Caki2 (cell line): ENCODE measurements at regions not wholly inside any gene's neighbourhood (a gene's known extent, or its start where the extent isn't known, plus 50 kb on each side); places are given as distances from the start of the nearest gene placed in this dataset.
"Not testable (repeated sequence)": the region's sequence is repeated elsewhere in the genome, so short reads cannot be mapped to it uniquely, and the experiment has no call there.

Source experiments
- DNase-seq: peaks from one replicate; pipeline ENCODE4 v3.0.0-alpha.2; 2015; ENCODE audit warnings: low read depth
- in situ Hi-C: cut with HindIII; loops from 2 replicates; pipeline ENCODE4 v1.10.0; 2016; ENCODE audit warnings: low sequenced_read_pairs, low pct_unique_long_range_greater_than_20kb, mixed read lengths

DNA sequence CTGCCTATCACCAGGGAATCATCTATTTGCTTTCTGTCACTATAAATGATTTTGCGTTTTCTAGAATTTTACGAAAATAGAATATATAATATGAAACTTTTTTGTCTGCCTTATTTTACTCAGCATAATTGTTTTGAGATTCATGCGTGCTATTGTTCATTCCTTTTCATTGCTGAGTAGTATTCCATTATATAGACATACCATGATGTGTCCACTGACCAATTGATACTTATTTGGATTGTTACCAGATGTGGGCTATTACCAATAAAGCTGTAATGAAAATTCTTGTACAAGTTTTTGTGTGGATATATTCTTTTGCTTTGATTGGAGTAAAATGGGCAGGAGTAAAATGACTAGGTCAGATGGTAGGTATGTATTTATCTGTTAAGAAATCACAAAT, 390.7 kb upstream of the EMCN start:
- DNase-seq, result no peak
- in situ Hi-C loops, result no loop called here

DNA sequence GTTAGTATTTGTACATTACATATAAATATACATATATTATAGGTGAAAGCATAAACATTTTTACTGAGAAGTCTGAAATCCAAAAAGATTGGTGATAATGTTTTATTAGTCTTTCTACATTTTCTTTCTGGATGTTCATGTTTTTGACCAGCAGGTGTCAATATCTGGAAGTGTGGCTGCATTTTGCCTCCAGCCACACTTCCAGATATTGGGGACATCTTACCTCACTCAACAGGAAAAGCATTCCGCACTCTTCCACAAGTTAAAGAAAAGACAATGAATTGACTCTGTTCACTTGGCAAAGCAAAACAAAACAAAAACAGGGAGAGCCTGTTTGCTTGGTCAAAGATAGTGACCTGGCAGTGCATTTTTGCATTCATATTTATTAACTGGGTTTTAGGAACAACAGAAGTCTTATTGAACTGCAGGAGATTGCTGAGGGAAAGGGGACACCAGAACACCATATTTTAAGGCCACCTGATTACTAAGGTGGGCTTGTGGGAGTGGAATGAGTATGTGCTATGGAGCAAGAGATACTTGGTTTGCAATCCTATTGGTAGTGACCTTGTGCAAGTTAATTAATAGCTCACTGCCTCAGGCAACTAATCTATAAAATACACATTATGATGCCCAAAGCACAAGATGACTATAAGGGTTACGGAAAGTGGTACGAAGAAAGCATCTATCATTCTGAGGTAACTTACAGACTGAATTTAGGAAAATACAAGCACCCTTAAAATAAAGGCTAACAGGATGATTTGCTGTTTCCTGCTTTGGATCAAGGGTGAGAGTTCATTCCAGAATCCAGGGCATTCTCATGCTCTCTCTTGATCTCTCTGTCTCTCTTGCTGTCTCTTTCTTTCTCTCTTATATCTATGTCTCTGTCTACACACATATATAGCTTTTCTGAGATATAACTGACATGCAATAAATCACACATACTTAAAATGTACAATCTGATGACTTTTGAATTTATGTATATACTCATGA, 389.9 kb upstream of the EMCN start:
- in situ Hi-C loops, result no loop called here
- DNase-seq, result peak; percentile 6

DNA sequence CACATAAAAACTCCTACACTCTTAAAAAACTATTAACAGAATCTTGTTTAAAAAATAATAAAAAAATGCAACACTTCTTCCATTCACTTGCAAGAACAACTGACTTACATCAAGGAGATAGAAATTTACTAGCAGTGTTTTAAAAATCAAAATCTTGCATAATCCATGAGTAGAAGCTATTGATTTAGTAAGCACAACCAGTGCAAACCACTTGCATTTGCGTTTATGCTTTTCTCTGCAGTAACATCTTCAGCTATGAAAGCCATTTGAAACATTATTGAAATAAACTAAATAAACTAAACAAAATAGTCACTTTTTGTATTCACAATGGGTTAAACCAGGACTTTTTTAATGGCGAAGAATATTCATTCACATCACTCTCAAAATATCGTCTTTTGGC, 389.2 kb upstream of the EMCN start:
- no peak for DNase-seq
- in situ Hi-C loops, result no loop called here

DNA sequence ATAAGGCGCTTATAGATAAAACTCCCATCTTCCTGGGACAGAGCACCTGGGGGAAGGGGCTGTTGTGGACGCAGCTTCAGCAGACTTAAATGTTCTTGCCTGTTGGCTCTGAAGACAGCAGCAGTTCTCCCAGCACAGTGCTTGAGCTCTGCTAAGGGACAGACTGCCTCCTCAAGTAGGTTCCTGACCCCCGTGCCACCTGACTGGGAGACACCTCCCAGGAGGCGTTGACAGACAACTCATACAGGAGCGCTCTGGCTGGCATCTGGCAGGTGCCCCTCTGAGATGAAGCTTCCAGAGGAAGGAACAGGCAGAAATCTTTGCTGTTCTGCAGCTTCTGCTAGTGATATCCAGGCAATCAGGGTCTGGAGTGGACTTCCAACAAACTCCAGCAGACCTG, 383.1 kb upstream of the EMCN start:
- in situ Hi-C loops, DNase-seq: not testable (repeated sequence)

DNA sequence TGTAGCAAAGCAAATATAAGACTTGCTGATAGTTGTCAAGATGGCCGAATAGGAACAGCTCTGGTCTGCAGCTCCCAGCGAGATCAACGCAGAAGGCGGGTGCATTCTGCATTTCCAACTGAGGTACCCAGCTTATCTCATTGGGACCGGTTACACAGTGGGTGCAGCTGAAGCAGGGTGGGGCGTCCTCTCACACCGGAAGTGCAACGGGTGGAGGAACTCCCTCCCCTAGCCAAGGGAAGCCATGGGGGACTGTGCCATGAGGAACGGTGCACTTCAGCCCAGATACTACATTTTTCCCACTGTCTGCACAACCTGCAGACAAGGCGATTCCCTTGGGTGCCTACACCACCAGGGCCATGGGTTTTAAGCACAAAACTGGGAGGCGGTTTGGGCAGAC, 382.3 kb upstream of the EMCN start:
- DNase-seq, result no peak
- in situ Hi-C loops, result no loop called here

DNA sequence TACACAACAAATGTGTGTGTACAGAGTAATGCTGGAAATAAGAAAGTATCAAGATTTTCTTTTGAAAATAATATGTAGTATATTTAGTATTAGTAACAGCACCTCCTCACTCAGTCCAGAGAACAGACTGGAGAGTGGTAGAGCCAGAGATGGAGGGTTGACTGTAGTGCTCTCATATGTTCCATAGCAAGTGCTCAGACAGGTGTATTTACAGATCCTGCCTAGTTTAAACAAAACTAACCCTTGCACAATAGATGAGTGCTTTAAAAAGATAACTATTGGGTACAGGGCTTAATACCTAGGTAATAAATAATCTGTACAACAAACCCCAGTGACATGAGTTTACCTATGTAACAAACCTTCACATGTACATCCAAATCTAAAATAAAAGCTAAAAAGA, 381.0 kb upstream of the EMCN start:
- in situ Hi-C loops, result no loop called here
- DNase-seq, result no peak

DNA sequence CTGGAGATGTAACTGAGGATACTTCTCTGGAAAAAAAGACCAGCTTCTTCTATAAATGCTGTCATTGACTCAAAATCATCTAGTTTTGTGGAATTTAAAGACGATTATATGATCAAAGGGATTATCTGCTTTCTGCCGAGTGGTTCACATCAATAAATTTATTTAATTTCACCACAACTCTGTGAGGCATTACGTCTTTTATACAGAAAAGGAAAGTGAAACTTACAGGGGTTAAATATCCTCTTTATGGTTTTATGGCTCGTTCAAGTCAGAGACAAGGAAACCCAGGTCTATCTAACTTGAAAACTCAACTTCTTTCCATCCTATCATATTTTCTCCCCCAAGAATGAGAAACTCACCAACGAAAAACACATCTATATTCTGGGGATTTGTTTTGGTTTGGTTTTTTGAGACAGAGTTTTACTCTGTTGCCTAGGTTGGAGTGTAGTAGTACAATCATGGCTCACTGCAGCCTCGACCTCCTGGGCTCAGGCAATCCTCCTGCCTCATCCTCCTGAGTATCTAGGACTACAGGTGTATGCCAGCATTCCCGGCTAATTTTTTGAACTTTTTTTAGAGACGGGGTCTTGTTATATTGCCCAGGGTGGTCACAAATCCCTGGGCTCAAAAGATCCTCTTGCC, 377.9 kb upstream of the EMCN start:
- in situ Hi-C loops, result no loop called here
- no peak for DNase-seq

DNA sequence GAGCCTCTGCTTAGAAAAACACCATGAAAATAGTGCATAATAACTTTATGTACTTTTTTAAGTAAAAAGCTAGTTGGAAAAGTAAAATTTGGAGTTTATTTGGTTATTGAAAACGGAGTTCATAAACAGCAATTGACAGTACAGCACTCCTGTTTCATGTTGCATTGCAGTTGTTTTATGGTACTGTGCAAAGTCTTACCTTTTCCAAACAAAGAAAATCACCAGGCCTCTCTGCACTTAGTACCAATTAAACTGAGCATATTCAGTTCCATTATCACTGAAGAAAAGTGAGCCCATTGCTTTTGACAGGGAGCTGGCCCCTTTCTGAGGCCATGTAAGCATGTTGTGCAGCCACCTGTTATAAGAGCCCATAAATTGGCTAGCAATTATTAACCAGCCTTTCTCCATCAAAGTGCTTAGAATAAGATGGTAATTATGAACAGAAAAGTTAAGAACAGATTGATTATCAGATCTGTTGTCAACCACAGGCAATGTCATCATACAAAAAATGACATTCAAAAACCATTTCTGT, 376.6 kb upstream of the EMCN start:
- in situ Hi-C loops, result no loop called here
- DNase-seq, result no peak

DNA sequence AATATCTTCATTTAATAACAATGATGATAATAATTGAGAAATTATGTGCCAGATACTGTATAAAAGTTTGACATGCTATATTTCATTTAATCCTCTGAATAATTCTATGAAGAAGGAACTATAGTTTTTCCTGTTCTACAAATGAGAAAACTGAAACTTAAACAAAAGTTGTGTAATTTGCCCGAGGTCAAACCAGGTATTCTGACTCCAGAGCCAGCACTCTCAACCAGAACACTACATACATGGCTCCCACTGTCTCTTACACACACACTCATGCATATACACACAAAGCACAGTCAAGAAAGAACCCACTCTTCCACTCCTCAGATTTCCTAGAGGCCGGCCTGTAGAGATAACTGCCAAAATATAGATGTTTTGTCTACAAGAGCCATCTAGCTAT, 374.0 kb upstream of the EMCN start:
- DNase-seq, result no peak
- in situ Hi-C loops, result no loop called here

DNA sequence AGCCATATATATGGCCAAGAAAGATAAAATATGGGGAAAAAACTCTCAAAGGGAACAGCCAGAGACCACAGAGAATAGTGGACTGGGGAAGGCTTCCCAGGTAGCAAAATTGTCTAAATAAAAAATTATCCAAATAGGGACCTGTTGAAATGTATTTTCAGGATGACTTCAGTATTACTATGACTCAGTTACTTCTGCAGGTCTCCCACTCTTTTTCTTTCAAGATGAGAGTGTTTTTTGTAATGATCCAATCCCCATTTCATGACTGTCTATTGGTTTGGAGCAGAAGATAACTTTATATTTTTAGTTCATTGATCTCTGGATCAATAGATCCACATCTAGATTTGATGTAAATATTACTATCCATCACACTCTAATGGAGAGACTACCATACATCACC, 372.1 kb upstream of the EMCN start:
- in situ Hi-C loops, result no loop called here
- no peak for DNase-seq

DNA sequence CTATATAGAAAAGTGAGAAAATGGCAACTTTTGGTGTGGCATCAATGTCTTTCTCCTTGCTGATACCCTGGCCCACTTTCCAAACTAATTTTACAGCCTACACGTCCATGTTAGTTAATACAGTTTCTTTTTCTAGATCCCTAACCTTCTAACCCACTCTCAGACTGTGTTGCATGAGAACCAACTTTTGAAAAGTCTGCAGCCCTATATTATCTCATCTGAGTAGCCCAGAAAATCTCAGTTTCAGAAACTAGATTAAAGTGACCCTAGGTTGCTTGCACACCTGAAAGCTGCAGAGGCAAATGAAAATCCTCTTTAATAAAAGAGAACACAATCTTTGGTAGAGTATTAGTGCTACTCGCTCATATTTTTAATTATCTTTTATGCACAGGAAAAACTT, 371.6 kb upstream of the EMCN start:
- in situ Hi-C loops, result no loop called here
- DNase-seq, result no peak

DNA sequence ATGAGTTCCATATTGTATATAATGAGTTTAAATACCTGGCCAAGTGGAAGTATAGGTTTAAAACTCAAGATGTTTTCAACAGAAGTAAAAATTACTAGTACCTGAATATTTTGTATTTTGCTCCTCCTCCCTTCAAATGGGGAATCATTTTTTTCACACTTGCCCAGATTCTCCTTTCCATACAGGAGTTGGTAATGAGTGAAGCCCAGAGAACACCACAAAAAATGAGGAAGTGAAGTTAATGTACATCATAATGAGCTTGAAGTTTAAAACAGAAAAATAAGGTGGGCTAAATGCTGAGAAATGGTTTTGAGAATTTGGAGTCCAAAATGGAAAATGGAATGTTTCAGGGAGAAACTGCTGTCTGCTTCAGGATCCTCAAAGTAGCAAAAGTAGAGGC, 364.8 kb upstream of the EMCN start:
- in situ Hi-C loops, result no loop called here
- DNase-seq, result no peak

DNA sequence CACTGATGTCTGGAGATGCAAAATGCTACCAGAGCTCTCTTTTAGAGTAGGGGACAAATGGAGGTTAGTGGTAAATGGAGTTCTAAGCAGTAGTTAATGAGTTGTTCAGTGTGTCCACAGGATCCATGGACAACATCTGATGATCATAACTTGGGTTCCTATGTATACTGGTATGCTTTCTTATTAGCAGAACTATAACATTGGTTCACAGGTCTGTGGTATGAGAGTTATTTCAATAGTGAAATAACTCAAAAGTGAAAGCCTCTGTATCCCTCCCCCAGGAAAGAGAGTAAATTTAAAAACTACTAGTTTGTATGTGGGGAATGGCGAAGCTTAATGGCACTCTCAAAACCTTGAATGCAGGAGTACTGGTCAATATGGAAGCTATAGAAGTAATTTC, 363.5 kb upstream of the EMCN start:
- DNase-seq, result no peak
- in situ Hi-C loops, result no loop called here

DNA sequence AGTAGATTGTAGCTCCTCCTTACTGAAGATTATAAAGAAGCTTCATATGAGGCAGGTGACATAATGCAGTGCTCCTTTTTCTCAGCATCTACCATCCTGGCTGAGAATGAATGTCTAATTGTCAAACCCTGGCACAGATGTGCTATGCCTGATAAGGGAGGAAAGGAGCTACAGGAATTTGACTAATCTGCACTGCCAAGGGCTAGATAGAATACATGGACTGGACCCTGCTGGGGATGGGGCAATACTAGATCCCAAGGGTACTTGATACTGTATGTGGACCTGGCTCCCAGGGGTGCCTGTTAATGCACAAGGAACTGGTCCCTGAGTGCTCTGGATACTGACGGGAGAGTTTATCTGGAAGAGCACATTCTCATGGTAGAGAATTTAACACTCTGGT, 362.2 kb upstream of the EMCN start:
- no peak for DNase-seq
- in situ Hi-C loops, result no loop called here

DNA sequence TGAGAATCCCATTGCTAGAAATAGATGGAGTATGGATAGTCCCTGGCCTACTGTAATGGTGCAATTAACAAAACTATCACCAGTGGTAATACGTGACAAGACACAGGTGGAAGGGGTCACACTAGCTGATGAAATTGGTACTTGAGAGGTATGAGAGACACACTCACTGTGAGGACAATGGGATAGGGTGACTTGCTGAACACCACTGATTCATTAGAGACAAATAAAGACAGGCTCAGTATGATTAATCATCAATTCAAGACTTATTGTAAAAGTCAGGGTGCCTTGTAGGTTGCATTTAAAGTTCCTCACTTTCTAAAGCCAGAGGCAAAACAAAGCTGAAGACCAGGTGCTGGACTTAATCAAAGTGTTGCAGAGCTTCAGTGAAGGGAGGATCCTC, 361.6 kb upstream of the EMCN start:
- in situ Hi-C loops, result no loop called here
- DNase-seq, result no peak

DNA sequence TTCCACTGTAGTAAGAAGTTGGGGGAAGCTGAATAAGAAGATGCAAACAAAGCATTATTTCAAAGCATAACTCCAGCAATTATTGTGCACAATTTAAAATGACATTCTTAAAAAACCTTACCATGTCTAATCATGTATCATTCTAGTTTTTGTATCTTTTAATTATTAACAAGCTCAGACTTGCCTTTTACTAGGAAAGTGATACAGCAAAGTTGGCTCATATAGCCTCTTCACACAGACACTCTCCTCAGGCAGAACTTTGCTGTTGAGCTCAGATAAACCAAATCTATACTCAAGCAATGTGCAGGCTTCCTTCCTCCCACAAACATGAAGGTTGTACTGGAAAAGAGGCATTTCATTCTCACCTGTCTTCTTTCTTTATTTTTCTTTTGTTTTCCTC, 358.7 kb upstream of the EMCN start:
- in situ Hi-C loops, result no loop called here
- DNase-seq, result no peak

DNA sequence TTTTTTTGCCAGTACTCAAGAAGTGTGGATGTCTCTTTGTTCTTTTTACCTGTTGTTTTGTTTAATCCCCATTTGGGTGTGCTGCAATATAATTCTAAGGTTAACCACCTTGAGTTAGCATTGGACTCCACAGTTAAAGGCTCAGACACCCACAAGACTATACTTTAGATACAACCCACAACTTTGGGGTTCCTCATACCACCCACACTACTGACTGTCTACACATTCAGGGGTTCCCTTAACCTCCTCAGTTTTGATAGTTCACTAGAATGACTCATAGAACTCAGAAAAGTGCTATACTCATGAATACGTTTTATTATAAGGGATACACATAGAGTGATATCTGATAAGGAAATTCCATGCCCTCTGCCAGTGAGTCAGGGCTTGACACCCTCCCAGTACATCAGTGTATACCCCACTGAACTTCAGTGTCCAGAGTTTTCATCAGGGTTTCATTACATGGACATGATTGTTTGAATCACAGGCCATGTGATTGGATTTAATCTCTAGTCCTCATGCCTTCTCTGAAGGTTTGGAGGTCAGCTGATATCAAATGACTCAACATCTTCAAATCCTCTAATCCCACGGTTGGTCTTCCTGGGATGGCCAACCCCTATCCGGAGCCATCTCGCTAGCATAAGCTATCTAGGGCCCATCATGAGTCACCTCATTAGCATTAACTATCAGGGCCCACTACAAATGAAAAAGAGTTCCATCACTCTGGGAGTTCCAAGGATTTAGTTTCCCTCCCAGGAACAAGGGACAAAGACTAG, 357.7 kb upstream of the EMCN start:
- no peak for DNase-seq
- in situ Hi-C loops, result no loop called here

DNA sequence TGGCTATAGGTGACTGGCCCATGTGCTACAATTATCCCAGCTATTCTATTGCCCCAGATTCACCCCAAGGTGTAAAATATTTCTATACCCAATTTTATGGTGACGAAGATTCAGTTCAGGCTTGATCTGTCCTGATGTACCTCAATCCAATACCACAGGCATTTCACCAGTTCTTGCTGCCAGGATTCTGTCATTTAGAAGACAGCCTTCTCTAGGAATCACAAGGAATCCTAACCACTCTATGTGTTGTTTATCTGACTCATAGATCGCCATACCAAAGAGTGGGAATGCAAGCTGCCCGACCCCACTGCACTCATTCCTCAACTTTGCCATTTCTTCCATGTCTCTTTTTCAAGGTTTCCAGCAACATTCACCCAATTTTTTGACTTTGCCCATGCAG, 355.0 kb upstream of the EMCN start:
- DNase-seq, result no peak
- in situ Hi-C loops, result no loop called here
